ENCODE measurements at regions not wholly inside any gene's neighbourhood (a gene's known extent, or its start where the extent isn't known, plus 50 kb on each side); places are given as distances from the start of the nearest gene placed in this dataset.
"Not testable (repeated sequence)": the region's sequence is repeated elsewhere in the genome, so short reads cannot be mapped to it uniquely, and the experiment has no call there.

GRCh38 chr14:96686126-96686525 is 111.1 kb upstream of the VRK1 start:
- no peak for DNase-seq

- no peak for DNase-seq
Observed at GRCh38 chr14:96688629-96689028, 108.6 kb upstream of the VRK1 start.

GRCh38 chr14:96690713-96691383 is 106.3 kb upstream of the VRK1 start:
- no peak for DNase-seq

- DNase-seq: no peak
Observed at GRCh38 chr14:96693252-96693820, 103.8 kb upstream of the VRK1 start.

GRCh38 chr14:96693987-96694386 is 103.2 kb upstream of the VRK1 start:
- DNase-seq: no peak

GRCh38 chr14:96698960-96699539 is 98.1 kb upstream of the VRK1 start:
- DNase-seq: no peak

GRCh38 chr14:96699666-96700065 is 97.5 kb upstream of the VRK1 start:
- no peak for DNase-seq

GRCh38 chr14:96702831-96703230 is 94.4 kb upstream of the VRK1 start:
- DNase-seq: no peak

GRCh38 chr14:96705422-96706092 is 91.6 kb upstream of the VRK1 start:
- no peak for DNase-seq

- DNase-seq: no peak
Observed at GRCh38 chr14:96706893-96707292, 90.3 kb upstream of the VRK1 start.

GRCh38 chr14:96710060-96710666 is 87.0 kb upstream of the VRK1 start:
- DNase-seq: no peak

- no peak for DNase-seq
Observed at GRCh38 chr14:96711559-96712267, 85.5 kb upstream of the VRK1 start.

GRCh38 chr14:96713426-96713825 is 83.8 kb upstream of the VRK1 start:
- DNase-seq: no peak

- DNase-seq: not testable (repeated sequence)
Observed at GRCh38 chr14:96714537-96714936, 82.6 kb upstream of the VRK1 start.

GRCh38 chr14:96717116-96717515 is 80.1 kb upstream of the VRK1 start:
- no peak for DNase-seq

GRCh38 chr14:96718407-96718806 is 78.8 kb upstream of the VRK1 start:
- no peak for DNase-seq

GRCh38 chr14:96720702-96721101 is 76.5 kb upstream of the VRK1 start:
- not testable (repeated sequence) for DNase-seq

GRCh38 chr14:96722736-96723135 is 74.4 kb upstream of the VRK1 start:
- DNase-seq: no peak

GRCh38 chr14:96723946-96724345 is 73.2 kb upstream of the VRK1 start:
- no peak for DNase-seq

- DNase-seq: no peak
Observed at GRCh38 chr14:96725232-96725631, 72.0 kb upstream of the VRK1 start.

- DNase-seq: no peak
Observed at GRCh38 chr14:96727073-96727472, 70.1 kb upstream of the VRK1 start.

GRCh38 chr14:96727491-96727890 is 69.7 kb upstream of the VRK1 start:
- DNase-seq: no peak
